ENCODE measurements at regions not wholly inside any gene's neighbourhood (a gene's known extent, or its start where the extent isn't known, plus 50 kb on each side); places are given as distances from the start of the nearest gene placed in this dataset.
A peak's percentile ranks its signal among the peaks of the same experiment; 100 is the strongest.

- H3K9me3 ChIP-seq, result no peaks in the 10 kb centered on the region
- intact Hi-C loops (cut with DNase I), result loop anchor here (5.0 to 10.0 kb wide), 2 partner anchors 443 to 451 kb away; no protein-coding TSS in a partner anchor
- TF ChIP-seq CTCF (IDR thresholded peaks at IDR 0.05), result no peak
These were observed 149.8 kb downstream of the CYP26B1 start for GRCh38 chr2:71997843-71998242.

GRCh38 chr2:71995067-71995665 is 152.5 kb downstream of the CYP26B1 start:
- peak in 3 of 4 donors; percentile 56 to 80 (median 80) for ATAC-seq
- Histone ChIP-seq H3K36me3 (ENCODE audit: insufficient read depth in 1 of 2, low read depth in 1 of 2) (no peaks in the 10 kb centered on the region), H3K27me3 (ENCODE audit: insufficient read depth in 3 of 3, low read length in 2 of 3) (no peaks in the 10 kb centered on the region), H3K4me3 (no peak overlapping the region), H3K4me1 (no peaks in the 10 kb centered on the region), H3K27ac (no peak overlapping the region), H3K9me3 (no peaks in the 10 kb centered on the region)
- peak; percentile 48 for TF ChIP-seq CTCF (IDR thresholded peaks at IDR 0.05)
- no peak for DNase-seq
- intact Hi-C loops (cut with DNase I), result loop anchor here (2.0 to 10.0 kb wide), 3 partner anchors 192 to 448 kb away; no protein-coding TSS in a partner anchor
- WGBS, 3 donors, result 61 to 70% (median 66%) methylated on average over 3 of the region's 3 CpGs

More at GRCh38 chr2:71997843-71998242, 149.8 kb downstream of the CYP26B1 start:
- no peaks in the 10 kb centered on the region for H3K27me3 ChIP-seq (ENCODE audit: insufficient read depth in 3 of 3, low read length in 2 of 3)
- H3K4me3 ChIP-seq, result no peak overlapping the region
- ATAC-seq (no peak), DNase-seq (no peak)
- H3K27ac ChIP-seq, result no peak overlapping the region
- no peaks in the 10 kb centered on the region for H3K36me3 ChIP-seq (ENCODE audit: insufficient read depth in 1 of 2, low read depth in 1 of 2)
- H3K4me1 ChIP-seq, result no peaks in the 10 kb centered on the region

- TF ChIP-seq CTCF (IDR thresholded peaks at IDR 0.05), result no peak
These were observed 155.6 kb downstream of the CYP26B1 start for GRCh38 chr2:71992036-71992435.

GRCh38 chr2:71991397-71991796 is 156.3 kb downstream of the CYP26B1 start:
- TF ChIP-seq CTCF (IDR thresholded peaks at IDR 0.05), result no peak
- no peaks in the 10 kb centered on the region for H3K4me1 ChIP-seq
- H3K9me3 ChIP-seq, result no peaks in the 10 kb centered on the region
- H3K4me3 ChIP-seq, result no peak overlapping the region
- H3K36me3 ChIP-seq (ENCODE audit: insufficient read depth in 1 of 2, low read depth in 1 of 2), result no peaks in the 10 kb centered on the region
- no peak for DNase-seq
- intact Hi-C loops (cut with DNase I), result loop anchor here (5.0 to 10.0 kb wide), 3 partner anchors 64 to 437 kb away; no protein-coding TSS in a partner anchor
- ATAC-seq, result peak in 1 of 4 donors; percentile 41
- no peak overlapping the region for H3K27ac ChIP-seq
- 86 to 91% (median 91%) methylated on average over 4 of the region's 4 CpGs for WGBS, 3 donors
- H3K27me3 ChIP-seq (ENCODE audit: insufficient read depth in 3 of 3, low read length in 2 of 3), result no peaks in the 10 kb centered on the region

More at GRCh38 chr2:71992036-71992435, 155.6 kb downstream of the CYP26B1 start:
- Histone ChIP-seq H3K4me1 (no peaks in the 10 kb centered on the region), H3K36me3 (ENCODE audit: insufficient read depth in 1 of 2, low read depth in 1 of 2) (no peaks in the 10 kb centered on the region), H3K9me3 (no peaks in the 10 kb centered on the region), H3K27ac (no peak overlapping the region), H3K4me3 (no peak overlapping the region), H3K27me3 (ENCODE audit: insufficient read depth in 3 of 3, low read length in 2 of 3) (no peaks in the 10 kb centered on the region)
- intact Hi-C loops (cut with DNase I), result loop anchor here (2.0 to 10.0 kb wide), 4 partner anchors 65 to 437 kb away; no protein-coding TSS in a partner anchor
- DNase-seq (no peak), ATAC-seq (no peak)
- WGBS, 3 donors, result 55 to 67% (median 59%) methylated on average over 2 of the region's 2 CpGs

Data from psoas muscle (tissue), 7 donors.